CD14-positive monocyte (primary cell): ENCODE measurements at regions not wholly inside any gene's neighbourhood (a gene's known extent, or its start where the extent isn't known, plus 50 kb on each side); places are given as distances from the start of the nearest gene placed in this dataset.

Experiments
- DNase-seq, 3 donors: peaks; one replicate each; pipeline ENCODE4 v3.0.0-alpha.2; 2011 to 2022
- H2AFZ ChIP-seq: 2 replicates; pipeline ENCODE4 v1.6.0; 2012; ENCODE audit warnings: mild to moderate bottlenecking, low read depth, low read length, inconsistent platforms; ENCODE audit not compliant: insufficient read depth, poor library complexity, severe bottlenecking
- H3K27ac ChIP-seq, 2 donors: 1 replicate in 1 of 2; 2 replicates in 1 of 2; pipeline ENCODE4 v1.5.1; 2012 to 2013; ENCODE audit warnings: low read length in 2 of 2, control low read depth in 1 of 2, inconsistent platforms in 1 of 2, low read depth in 1 of 2, mild to moderate bottlenecking in 1 of 2
- H3K27me3 ChIP-seq, 2 donors: one replicate each; pipeline versions ENCODE4 v1.6.0 to v1.6.1; 2011 to 2013; ENCODE audit warnings: low read length in 2 of 2; ENCODE audit not compliant: control insufficient read depth in 2 of 2, insufficient read depth in 2 of 2
- H3K36me3 ChIP-seq, 2 donors: replicated peaks in 1 of 2; 1 replicate in 1 of 2; 2 replicates in 1 of 2; pipeline versions ENCODE4 v1.5.1 to v1.6.1; 2012 to 2013; ENCODE audit warnings: low read length in 2 of 2, control low read depth in 1 of 2, inconsistent platforms in 1 of 2, mild to moderate bottlenecking in 1 of 2; ENCODE audit not compliant: insufficient read depth in 2 of 2, control insufficient read depth in 1 of 2
- H3K4me1 ChIP-seq, 2 donors: 1 replicate in 1 of 2; 2 replicates in 1 of 2; pipeline versions ENCODE4 v1.5.1 to v1.6.1; 2012 to 2013; ENCODE audit warnings: low read length in 2 of 2, control low read depth in 1 of 2, inconsistent platforms in 1 of 2, mild to moderate bottlenecking in 1 of 2, moderate library complexity in 1 of 2; ENCODE audit not compliant: insufficient read depth in 2 of 2, control insufficient read depth in 1 of 2
- H3K4me2 ChIP-seq: replicated peaks from 2 replicates; pipeline ENCODE3; 2012; ENCODE audit warnings: low read length, moderate library complexity, mild to moderate bottlenecking; ENCODE audit not compliant: poor library complexity, severe bottlenecking; ENCODE audit errors: extremely low read depth
- H3K4me3 ChIP-seq, 3 experiments: fragments of 200-600 bp in 1 of 3; sonication (generic) in 1 of 3; replicated peaks in 1 of 3; 1 replicate in 2 of 3; 2 replicates in 1 of 3; pipeline ENCODE4 v1.5.1; 2011 to 2013; ENCODE audit warnings: low read length in 3 of 3, mild to moderate bottlenecking in 3 of 3, control low read depth in 2 of 3, low read depth in 2 of 3, inconsistent platforms in 1 of 3, moderate library complexity in 1 of 3
- H3K79me2 ChIP-seq: 2 replicates; pipeline ENCODE4 v1.6.0; 2012; ENCODE audit warnings: mild to moderate bottlenecking, control low read depth, inconsistent platforms, low read length, moderate library complexity; ENCODE audit not compliant: insufficient read depth
- H3K9ac ChIP-seq: 2 replicates; pipeline ENCODE4 v1.6.0; 2017; ENCODE audit warnings: low read length, mild to moderate bottlenecking; ENCODE audit not compliant: insufficient read depth, poor library complexity, severe bottlenecking
- H3K9me3 ChIP-seq, 2 donors: replicated peaks in 1 of 2; 1 replicate in 1 of 2; 2 replicates in 1 of 2; pipeline versions ENCODE4 v1.5.1 to v1.6.1; 2012 to 2013; ENCODE audit warnings: low read length in 2 of 2, control low read depth in 1 of 2; ENCODE audit not compliant: control insufficient read depth in 1 of 2, insufficient read depth in 1 of 2
- H4K20me1 ChIP-seq: 2 replicates; pipeline ENCODE4 v1.6.0; 2012; ENCODE audit warnings: mild to moderate bottlenecking, low read length, control low read depth, moderate library complexity; ENCODE audit not compliant: insufficient read depth
- H3K27ac Mint-ChIP-seq, 7 donors: one replicate each; pipeline ENCODE4 v1.8.0; 2020; ENCODE audit warnings: mild to moderate bottlenecking in 7 of 7, mixed read lengths in 7 of 7, moderate library complexity in 6 of 7, inconsistent platforms in 2 of 7
- H3K27me3 Mint-ChIP-seq, 3 donors: one replicate each; pipeline ENCODE4 v1.8.0; 2021 to 2022; ENCODE audit warnings: low read depth in 3 of 3, mild to moderate bottlenecking in 3 of 3, mixed read lengths in 3 of 3, moderate library complexity in 3 of 3, inconsistent platforms in 1 of 3
- H3K36me3 Mint-ChIP-seq, 2 donors: one replicate each; pipeline ENCODE4 v1.8.0; 2020; ENCODE audit warnings: mixed read lengths in 2 of 2, inconsistent platforms in 1 of 2, mild to moderate bottlenecking in 1 of 2
- H3K4me1 Mint-ChIP-seq: one replicate; pipeline ENCODE4 v1.8.0; 2020; ENCODE audit warnings: mild to moderate bottlenecking, mixed read lengths
- H3K4me3 Mint-ChIP-seq, 2 donors: one replicate each; pipeline ENCODE4 v1.8.0; 2020; ENCODE audit warnings: mild to moderate bottlenecking in 2 of 2, mixed read lengths in 2 of 2, moderate library complexity in 1 of 2
- H3K9me3 Mint-ChIP-seq, 7 donors: one replicate each; pipeline ENCODE4 v1.8.0; 2020 to 2022; ENCODE audit warnings: mixed read lengths in 7 of 7, mild to moderate bottlenecking in 6 of 7, moderate library complexity in 6 of 7, inconsistent platforms in 2 of 7
- CTCF ChIP-seq: fragments of 200-600 bp; IDR thresholded peaks from one replicate; pipeline ENCODE4 v1.8.0; 2022; ENCODE audit warnings: antibody characterized with exemption, mild to moderate bottlenecking
- WGBS: methylation state at CpG from one replicate; pipeline ENCODE4 v1.1.5; 2013; ENCODE audit warnings: missing lambda C conversion rate; ENCODE audit not compliant: insufficient coverage; 5-methylcytosine and 5-hydroxymethylcytosine counted together
- intact Hi-C, 2 donors: fragments of 100-400 bp; cut with micrococcal nuclease; formaldehyde crosslinking; loops; one replicate each; pipeline versions ENCODE4 v1.15.0 to v1.15.1; 2023

- H3K27ac Mint-ChIP-seq: no peak overlapping the region
- H3K27me3 Mint-ChIP-seq: peaks cover 5 to 7% (median 5%) of the 10 kb centered on the region in 3 donors
- H3K36me3 Mint-ChIP-seq: no peaks in the 10 kb centered on the region
- Histone ChIP-seq H3K79me2 (no peaks in the 10 kb centered on the region), H3K9me3 (no peaks in the 10 kb centered on the region), H3K9ac (no peak overlapping the region), H3K4me3 (no peak overlapping the region), H3K4me1 (no peaks in the 10 kb centered on the region), H2AFZ (no peak overlapping the region), H3K27me3 (no peaks in the 10 kb centered on the region), H3K4me2 (no peak overlapping the region), H4K20me1 (no peaks in the 10 kb centered on the region), H3K36me3 (no peaks in the 10 kb centered on the region), H3K27ac (no peak overlapping the region)
- no peak overlapping the region for H3K4me3 Mint-ChIP-seq
- DNase-seq: no peak
- no peak for TF ChIP-seq CTCF
- no CpG with 5 or more reads among the region's 6 CpGs for WGBS
- peaks cover 0 to 4% (median 0%) of the 10 kb centered on the region in 7 donors for H3K9me3 Mint-ChIP-seq
- intact Hi-C loops: no loop called here
- H3K4me1 Mint-ChIP-seq: no peaks in the 10 kb centered on the region
These were observed 243.6 kb downstream of the ARRDC4 start for GRCh38 chr15:98203872-98204660.

GRCh38 chr15:98207928-98208327 is 247.4 kb downstream of the ARRDC4 start:
- H3K9me3 Mint-ChIP-seq: no peaks in the 10 kb centered on the region
- H3K36me3 Mint-ChIP-seq: no peaks in the 10 kb centered on the region
- no peak overlapping the region for H2AFZ ChIP-seq
- no peak overlapping the region for H3K4me3 ChIP-seq
- H3K27ac Mint-ChIP-seq: no peak overlapping the region
- peaks cover 3 to 7% (median 3%) of the 10 kb centered on the region in 3 donors for H3K27me3 Mint-ChIP-seq
- no peaks in the 10 kb centered on the region for H3K36me3 ChIP-seq
- no peak for DNase-seq
- no peaks in the 10 kb centered on the region for H3K79me2 ChIP-seq
- H3K4me2 ChIP-seq: no peak overlapping the region
- no peak overlapping the region for H3K27ac ChIP-seq
- 90% methylated on average over 3 of the region's 4 CpGs for WGBS
- H3K4me3 Mint-ChIP-seq: no peak overlapping the region
- intact Hi-C loops: no loop called here
- H3K27me3 ChIP-seq: no peaks in the 10 kb centered on the region
- no peak overlapping the region for H3K9ac ChIP-seq
- no peaks in the 10 kb centered on the region for H3K4me1 ChIP-seq
- no peaks in the 10 kb centered on the region for H4K20me1 ChIP-seq
- no peaks in the 10 kb centered on the region for H3K4me1 Mint-ChIP-seq
- TF ChIP-seq CTCF: no peak
- no peaks in the 10 kb centered on the region for H3K9me3 ChIP-seq
